ENCODE measurements at regions not wholly inside any gene's neighbourhood (a gene's known extent, or its start where the extent isn't known, plus 50 kb on each side); places are given as distances from the start of the nearest gene placed in this dataset.

DNA sequence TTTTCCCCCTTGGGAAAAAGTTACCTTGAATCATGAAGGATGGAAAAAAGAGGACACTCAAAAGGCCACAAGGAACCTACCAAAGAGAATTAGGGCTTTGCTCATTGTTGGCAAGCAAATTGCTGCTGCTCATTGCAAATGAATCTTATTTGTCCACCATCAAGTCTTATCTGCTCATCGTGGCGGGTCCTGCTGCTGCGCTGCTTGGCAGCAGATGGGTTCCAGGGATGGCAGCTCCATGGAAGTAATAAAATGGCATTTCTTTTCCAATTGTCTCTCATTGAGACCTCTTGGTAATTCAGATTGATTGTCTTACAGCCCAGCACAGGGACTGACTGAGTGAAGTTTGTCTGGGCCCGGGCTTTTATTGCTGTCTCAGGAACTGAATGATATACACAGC lies 118.7 kb downstream of the MRM1 start (continued):
- no peak for TF ChIP-seq MEIS1 (CRISPR knock-in tag; IDR thresholded peaks at IDR 0.05; ENCODE audit: borderline replicate concordance)

DNA sequence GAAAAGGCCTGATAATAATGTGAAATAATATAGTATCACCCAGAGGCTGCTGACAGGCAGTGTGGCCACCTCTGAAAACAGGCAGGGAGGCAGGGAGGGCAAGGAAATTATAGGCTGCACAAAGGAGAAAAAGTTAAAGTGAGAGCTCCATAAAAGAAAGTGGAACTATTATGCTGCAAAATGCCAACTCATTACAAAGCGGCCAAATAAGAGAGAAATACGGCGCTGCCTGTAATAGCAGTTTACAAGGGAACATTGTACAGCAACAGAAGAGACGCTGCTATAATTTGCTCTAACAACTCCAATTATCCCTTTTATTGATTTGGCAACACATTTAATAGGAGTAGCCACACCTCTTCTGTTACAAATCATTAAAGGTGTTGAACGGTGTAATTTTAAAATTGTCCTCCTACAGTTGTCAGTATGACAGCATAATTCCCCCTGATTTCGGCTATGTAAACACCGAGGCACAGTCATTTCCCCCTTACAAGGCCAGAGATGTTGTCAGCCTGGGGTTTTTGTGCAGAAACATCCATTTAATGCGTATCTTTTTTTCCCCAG lies 120.3 kb downstream of the MRM1 start:
- ChIA-PET POLR2A (interaction anchor here (1.2 kb wide), 1 partner anchor 216 kb away, joined by 3 read pairs; the partner anchor contains the start of gene LHX1), CTCF (interaction anchor here (0.6 to 1.1 kb wide), 3 partner anchors 9 to 519 kb away, joined by 3 to 6 read pairs (median 3); no protein-coding TSS in a partner anchor)
- Histone ChIP-seq H3K36me3 (ENCODE audit: control insufficient read depth in 2 of 2, insufficient read depth in 1 of 2, low read length in 2 of 2) (no peaks in the 10 kb centered on the region), H3K4me3 (ENCODE audit: low read depth, low read length) (peak overlapping the region; percentile 45), H3K9me3 (ENCODE audit: control insufficient read depth, insufficient read depth, low read depth, low read length) (no peaks in the 10 kb centered on the region), H3K27ac (ENCODE audit: extremely low read depth, low read depth, low read length) (peak overlapping the region; percentile 32; the same call in 1 of the 2 replicates), H3K4me1 (ENCODE audit: control insufficient read depth, insufficient read depth, low read length) (peaks cover 6% of the 10 kb centered on the region; the same call in 1 of the 2 replicates)
- no peak for TF ChIP-seq ZNF626 (tag by site-specific recombination; IDR thresholded peaks at IDR 0.05)
- TF ChIP-seq SCRT2 (tag by site-specific recombination; IDR thresholded peaks at IDR 0.05): peak; percentile 62
- TF ChIP-seq ZNF292 (tag by site-specific recombination; IDR thresholded peaks at IDR 0.05; ENCODE audit: borderline replicate concordance, low read depth): no peak
- TF ChIP-seq, protein P1, sequence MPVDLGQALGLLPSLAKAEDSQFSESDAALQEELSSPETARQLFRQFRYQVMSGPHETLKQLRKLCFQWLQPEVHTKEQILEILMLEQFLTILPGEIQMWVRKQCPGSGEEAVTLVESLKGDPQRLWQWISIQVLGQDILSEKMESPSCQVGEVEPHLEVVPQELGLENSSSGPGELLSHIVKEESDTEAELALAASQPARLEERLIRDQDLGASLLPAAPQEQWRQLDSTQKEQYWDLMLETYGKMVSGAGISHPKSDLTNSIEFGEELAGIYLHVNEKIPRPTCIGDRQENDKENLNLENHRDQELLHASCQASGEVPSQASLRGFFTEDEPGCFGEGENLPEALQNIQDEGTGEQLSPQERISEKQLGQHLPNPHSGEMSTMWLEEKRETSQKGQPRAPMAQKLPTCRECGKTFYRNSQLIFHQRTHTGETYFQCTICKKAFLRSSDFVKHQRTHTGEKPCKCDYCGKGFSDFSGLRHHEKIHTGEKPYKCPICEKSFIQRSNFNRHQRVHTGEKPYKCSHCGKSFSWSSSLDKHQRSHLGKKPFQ (tag by site-specific recombination; IDR thresholded peaks at IDR 0.05): peak; percentile 49; the same call in 1 of the 2 replicates
- TF ChIP-seq ZSCAN16 (tag by site-specific recombination; IDR thresholded peaks at IDR 0.05): no peak
- no peak for TF ChIP-seq ZFP69B (tag by site-specific recombination; IDR thresholded peaks at IDR 0.05)
- TF ChIP-seq, protein P2, sequence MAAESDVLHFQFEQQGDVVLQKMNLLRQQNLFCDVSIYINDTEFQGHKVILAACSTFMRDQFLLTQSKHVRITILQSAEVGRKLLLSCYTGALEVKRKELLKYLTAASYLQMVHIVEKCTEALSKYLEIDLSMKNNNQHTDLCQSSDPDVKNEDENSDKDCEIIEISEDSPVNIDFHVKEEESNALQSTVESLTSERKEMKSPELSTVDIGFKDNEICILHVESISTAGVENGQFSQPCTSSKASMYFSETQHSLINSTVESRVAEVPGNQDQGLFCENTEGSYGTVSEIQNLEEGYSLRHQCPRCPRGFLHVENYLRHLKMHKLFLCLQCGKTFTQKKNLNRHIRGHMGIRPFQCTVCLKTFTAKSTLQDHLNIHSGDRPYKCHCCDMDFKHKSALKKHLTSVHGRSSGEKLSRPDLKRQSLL (tag by site-specific recombination; IDR thresholded peaks at IDR 0.05): no peak
- TF ChIP-seq ZNF266 (tag by site-specific recombination; IDR thresholded peaks at IDR 0.05; ENCODE audit: low read depth): no peak
- peak; percentile 30; the same call in 1 of the 2 replicates for TF ChIP-seq ZNF2 (tag by site-specific recombination; IDR thresholded peaks at IDR 0.05)
- no peak for TF ChIP-seq ZNF223 (tag by site-specific recombination; IDR thresholded peaks at IDR 0.05)
- TF ChIP-seq ZBTB8A (tag by site-specific recombination; IDR thresholded peaks at IDR 0.05): peak; percentile 7; the same call in 1 of the 2 replicates
- no peak for TF ChIP-seq ZNF19 (tag by site-specific recombination; IDR thresholded peaks at IDR 0.05; ENCODE audit: low read depth)
- TF ChIP-seq ZFP37 (tag by site-specific recombination; IDR thresholded peaks at IDR 0.05): no peak
- TF ChIP-seq KLF16 (tag by site-specific recombination; IDR thresholded peaks at IDR 0.05): 0 out of 2 replicates have a peak, but pooled peaks have one; percentile 31
- TF ChIP-seq, protein P3, sequence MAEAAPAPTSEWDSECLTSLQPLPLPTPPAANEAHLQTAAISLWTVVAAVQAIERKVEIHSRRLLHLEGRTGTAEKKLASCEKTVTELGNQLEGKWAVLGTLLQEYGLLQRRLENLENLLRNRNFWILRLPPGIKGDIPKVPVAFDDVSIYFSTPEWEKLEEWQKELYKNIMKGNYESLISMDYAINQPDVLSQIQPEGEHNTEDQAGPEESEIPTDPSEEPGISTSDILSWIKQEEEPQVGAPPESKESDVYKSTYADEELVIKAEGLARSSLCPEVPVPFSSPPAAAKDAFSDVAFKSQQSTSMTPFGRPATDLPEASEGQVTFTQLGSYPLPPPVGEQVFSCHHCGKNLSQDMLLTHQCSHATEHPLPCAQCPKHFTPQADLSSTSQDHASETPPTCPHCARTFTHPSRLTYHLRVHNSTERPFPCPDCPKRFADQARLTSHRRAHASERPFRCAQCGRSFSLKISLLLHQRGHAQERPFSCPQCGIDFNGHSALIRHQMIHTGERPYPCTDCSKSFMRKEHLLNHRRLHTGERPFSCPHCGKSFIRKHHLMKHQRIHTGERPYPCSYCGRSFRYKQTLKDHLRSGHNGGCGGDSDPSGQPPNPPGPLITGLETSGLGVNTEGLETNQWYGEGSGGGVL (tag by site-specific recombination; IDR thresholded peaks at IDR 0.05): no peak
- no peak for TF ChIP-seq ZNF133 (tag by site-specific recombination; IDR thresholded peaks at IDR 0.05)
- TF ChIP-seq ZNF571 (tag by site-specific recombination; IDR thresholded peaks at IDR 0.05): no peak
- no peak for TF ChIP-seq REPIN1 (tag by site-specific recombination; IDR thresholded peaks at IDR 0.05; ENCODE audit: low read depth)
- TF ChIP-seq ZNF623 (tag by site-specific recombination; IDR thresholded peaks at IDR 0.05): no peak
- peak; percentile 70 for TF ChIP-seq KLF1 (tag by site-specific recombination; IDR thresholded peaks at IDR 0.05)
- TF ChIP-seq, protein P4, sequence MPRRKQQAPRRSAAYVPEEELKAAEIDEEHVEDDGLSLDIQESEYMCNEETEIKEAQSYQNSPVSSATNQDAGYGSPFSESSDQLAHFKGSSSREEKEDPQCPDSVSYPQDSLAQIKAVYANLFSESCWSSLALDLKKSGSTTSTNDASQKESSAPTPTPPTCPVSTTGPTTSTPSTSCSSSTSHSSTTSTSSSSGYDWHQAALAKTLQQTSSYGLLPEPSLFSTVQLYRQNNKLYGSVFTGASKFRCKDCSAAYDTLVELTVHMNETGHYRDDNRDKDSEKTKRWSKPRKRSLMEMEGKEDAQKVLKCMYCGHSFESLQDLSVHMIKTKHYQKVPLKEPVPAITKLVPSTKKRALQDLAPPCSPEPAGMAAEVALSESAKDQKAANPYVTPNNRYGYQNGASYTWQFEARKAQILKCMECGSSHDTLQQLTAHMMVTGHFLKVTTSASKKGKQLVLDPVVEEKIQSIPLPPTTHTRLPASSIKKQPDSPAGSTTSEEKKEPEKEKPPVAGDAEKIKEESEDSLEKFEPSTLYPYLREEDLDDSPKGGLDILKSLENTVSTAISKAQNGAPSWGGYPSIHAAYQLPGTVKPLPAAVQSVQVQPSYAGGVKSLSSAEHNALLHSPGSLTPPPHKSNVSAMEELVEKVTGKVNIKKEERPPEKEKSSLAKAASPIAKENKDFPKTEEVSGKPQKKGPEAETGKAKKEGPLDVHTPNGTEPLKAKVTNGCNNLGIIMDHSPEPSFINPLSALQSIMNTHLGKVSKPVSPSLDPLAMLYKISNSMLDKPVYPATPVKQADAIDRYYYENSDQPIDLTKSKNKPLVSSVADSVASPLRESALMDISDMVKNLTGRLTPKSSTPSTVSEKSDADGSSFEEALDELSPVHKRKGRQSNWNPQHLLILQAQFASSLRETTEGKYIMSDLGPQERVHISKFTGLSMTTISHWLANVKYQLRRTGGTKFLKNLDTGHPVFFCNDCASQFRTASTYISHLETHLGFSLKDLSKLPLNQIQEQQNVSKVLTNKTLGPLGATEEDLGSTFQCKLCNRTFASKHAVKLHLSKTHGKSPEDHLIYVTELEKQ (tag by site-specific recombination; IDR thresholded peaks at IDR 0.05; ENCODE audit: borderline replicate concordance): no peak
- TF ChIP-seq WT1 (tag by site-specific recombination; IDR thresholded peaks at IDR 0.05): 0 out of 2 replicates have a peak, but pooled peaks have one; percentile 37
- TF ChIP-seq, protein P5, sequence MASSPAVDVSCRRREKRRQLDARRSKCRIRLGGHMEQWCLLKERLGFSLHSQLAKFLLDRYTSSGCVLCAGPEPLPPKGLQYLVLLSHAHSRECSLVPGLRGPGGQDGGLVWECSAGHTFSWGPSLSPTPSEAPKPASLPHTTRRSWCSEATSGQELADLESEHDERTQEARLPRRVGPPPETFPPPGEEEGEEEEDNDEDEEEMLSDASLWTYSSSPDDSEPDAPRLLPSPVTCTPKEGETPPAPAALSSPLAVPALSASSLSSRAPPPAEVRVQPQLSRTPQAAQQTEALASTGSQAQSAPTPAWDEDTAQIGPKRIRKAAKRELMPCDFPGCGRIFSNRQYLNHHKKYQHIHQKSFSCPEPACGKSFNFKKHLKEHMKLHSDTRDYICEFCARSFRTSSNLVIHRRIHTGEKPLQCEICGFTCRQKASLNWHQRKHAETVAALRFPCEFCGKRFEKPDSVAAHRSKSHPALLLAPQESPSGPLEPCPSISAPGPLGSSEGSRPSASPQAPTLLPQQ (tag by site-specific recombination; IDR thresholded peaks at IDR 0.05): no peak
- no peak for TF ChIP-seq ZNF561 (tag by site-specific recombination; IDR thresholded peaks at IDR 0.05; ENCODE audit: borderline replicate concordance)
- TF ChIP-seq ZNF596 (tag by site-specific recombination; IDR thresholded peaks at IDR 0.05): peak; percentile 39; the same call in 1 of the 2 replicates
- no peak for TF ChIP-seq ZBTB1 (tag by site-specific recombination; IDR thresholded peaks at IDR 0.05)

Data from HEK293 (cell line).